ENCODE measurements at regions not wholly inside any gene's neighbourhood (a gene's known extent, or its start where the extent isn't known, plus 50 kb on each side); places are given as distances from the start of the nearest gene placed in this dataset.

GRCh38 chr1:219293410-219293809 lies 119.7 kb downstream of the LYPLAL1 start:
- H3K4me3 ChIP-seq (ENCODE audit: low read depth, low read length): no peak overlapping the region
- TF ChIP-seq, protein P1, sequence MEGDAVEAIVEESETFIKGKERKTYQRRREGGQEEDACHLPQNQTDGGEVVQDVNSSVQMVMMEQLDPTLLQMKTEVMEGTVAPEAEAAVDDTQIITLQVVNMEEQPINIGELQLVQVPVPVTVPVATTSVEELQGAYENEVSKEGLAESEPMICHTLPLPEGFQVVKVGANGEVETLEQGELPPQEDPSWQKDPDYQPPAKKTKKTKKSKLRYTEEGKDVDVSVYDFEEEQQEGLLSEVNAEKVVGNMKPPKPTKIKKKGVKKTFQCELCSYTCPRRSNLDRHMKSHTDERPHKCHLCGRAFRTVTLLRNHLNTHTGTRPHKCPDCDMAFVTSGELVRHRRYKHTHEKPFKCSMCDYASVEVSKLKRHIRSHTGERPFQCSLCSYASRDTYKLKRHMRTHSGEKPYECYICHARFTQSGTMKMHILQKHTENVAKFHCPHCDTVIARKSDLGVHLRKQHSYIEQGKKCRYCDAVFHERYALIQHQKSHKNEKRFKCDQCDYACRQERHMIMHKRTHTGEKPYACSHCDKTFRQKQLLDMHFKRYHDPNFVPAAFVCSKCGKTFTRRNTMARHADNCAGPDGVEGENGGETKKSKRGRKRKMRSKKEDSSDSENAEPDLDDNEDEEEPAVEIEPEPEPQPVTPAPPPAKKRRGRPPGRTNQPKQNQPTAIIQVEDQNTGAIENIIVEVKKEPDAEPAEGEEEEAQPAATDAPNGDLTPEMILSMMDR (conservative IDR thresholded peaks at IDR 0.05; ENCODE audit: low read depth, low read length): no peak
- peak; percentile 51 for DNase-seq (ENCODE audit: low read depth)

GRCh38 chr1:219292999-219293398 lies 119.3 kb downstream of the LYPLAL1 start:
- TF ChIP-seq, protein P1 (conservative IDR thresholded peaks at IDR 0.05; ENCODE audit: low read depth, low read length): no peak

GRCh38 chr1:219292341-219292740 lies 118.7 kb downstream of the LYPLAL1 start:
- H3K4me3 ChIP-seq (ENCODE audit: low read depth, low read length): no peak overlapping the region
- no peak for DNase-seq (ENCODE audit: low read depth)
- TF ChIP-seq, protein P1 (conservative IDR thresholded peaks at IDR 0.05; ENCODE audit: low read depth, low read length): no peak

More at GRCh38 chr1:219292999-219293398, 119.3 kb downstream of the LYPLAL1 start:
- no peak for DNase-seq (ENCODE audit: low read depth)
- H3K4me3 ChIP-seq (ENCODE audit: low read depth, low read length): no peak overlapping the region

DNA sequence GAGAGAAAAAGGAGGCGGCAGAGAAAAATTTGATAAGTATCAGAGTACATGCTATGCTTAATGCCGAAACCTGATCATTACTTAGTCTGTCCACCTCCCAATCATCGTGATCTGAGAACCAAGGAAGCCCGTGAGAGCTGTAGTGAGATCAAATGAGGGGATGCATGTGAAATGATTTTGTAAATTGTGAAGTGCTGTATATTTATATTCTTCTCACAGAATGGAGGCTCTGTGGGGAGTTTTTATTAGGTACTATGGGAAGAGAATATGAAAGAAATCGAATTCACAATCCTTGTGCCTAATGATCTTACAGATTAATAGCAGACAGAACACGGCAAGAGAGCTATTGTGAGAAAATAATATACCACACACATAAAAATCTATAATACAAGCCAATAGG lies 115.5 kb downstream of the LYPLAL1 start:
- TF ChIP-seq, protein P1 (conservative IDR thresholded peaks at IDR 0.05; ENCODE audit: low read depth, low read length): no peak
- no peak overlapping the region for H3K4me3 ChIP-seq (ENCODE audit: low read depth, low read length)
- no peak for DNase-seq (ENCODE audit: low read depth)

DNA sequence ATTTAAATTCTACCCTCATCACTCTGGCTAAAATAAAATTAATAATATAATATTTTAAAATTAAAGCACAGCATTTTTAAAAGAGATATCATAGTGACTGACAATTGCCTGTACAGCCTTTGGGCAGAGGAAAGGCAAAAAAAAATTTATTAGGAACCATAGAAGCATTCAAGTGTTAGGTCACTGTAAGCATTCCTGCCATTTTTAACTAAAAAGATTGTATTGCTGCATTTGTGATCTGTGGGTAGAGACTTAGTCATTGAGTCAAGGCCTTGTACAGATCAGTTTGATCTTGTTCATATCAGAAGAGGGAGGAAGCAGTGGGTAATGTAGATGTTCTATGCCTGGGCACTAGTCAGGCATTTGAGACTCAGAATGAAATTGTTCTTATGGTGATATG lies 109.9 kb downstream of the LYPLAL1 start:
- no peak for DNase-seq (ENCODE audit: low read depth)
- no peak overlapping the region for H3K4me3 ChIP-seq (ENCODE audit: low read depth, low read length)
- TF ChIP-seq, protein P1 (conservative IDR thresholded peaks at IDR 0.05; ENCODE audit: low read depth, low read length): no peak

DNA sequence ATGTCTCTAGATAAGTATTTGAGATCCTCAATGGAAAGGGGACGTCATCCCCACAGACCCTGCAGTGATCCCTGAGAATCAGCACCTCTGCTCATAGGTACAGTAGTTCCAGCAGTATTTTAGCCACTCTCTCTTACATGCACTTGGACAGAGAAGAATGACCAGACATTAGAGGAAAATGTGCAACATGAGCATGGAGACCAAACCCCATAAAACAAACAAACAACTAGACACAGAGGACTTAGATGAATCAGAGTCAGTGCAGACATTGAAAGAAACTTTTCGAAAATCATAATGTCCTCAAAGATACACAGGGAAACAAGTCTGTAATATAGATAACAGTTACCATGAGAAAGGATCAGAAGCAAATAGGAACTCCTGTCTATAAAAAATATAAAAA lies 108.2 kb downstream of the LYPLAL1 start:
- TF ChIP-seq, protein P1 (conservative IDR thresholded peaks at IDR 0.05; ENCODE audit: low read depth, low read length): no peak
- DNase-seq (ENCODE audit: low read depth): no peak
- no peak overlapping the region for H3K4me3 ChIP-seq (ENCODE audit: low read depth, low read length)

DNA sequence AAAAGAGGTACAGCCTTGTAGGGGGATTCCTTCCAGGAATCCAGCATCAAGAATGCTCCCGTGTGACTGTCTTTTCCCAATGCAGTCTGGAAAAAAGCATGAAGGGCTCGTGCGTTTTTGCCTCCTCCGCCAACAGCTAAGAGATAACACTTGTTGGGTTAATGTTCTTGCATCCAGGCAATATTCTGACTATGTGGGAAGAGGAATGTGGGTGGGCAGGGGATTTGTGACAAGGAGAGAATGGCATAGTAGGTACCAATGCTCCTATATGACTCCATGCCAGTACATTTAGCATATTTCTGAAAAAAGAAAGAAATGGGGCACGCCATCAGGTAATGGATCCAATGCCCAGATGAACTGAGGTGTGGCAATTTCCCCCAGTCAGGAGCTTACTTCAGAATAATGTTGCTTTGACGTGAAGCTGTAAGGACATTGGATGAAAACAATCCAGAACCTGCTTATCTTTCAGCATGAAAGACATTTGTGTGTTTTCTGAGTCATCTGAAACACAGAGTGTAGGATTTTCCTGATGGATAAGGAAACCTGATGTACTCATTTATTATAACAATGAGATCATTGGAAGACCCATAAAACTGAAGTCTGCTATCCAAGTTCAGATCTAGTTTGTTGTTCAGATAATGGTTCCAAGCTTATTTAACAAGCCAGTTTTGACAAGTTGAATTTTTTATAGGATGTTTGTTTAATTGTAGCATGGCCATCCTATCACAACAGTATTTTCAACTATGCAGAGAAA lies 105.5 kb downstream of the LYPLAL1 start:
- no peak for DNase-seq (ENCODE audit: low read depth)
- TF ChIP-seq, protein P1 (conservative IDR thresholded peaks at IDR 0.05; ENCODE audit: low read depth, low read length): no peak
- no peak overlapping the region for H3K4me3 ChIP-seq (ENCODE audit: low read depth, low read length)

Data from choroid plexus epithelial cell (primary cell).